Stimulated activated CD4-positive, alpha-beta T cell treated with anti-CD3 and anti-CD28 coated beads, Interleukin-15, amount 100 ng/mL, for 24 hours (primary cell): ENCODE measurements at regions not wholly inside any gene's neighbourhood (a gene's known extent, or its start where the extent isn't known, plus 50 kb on each side); places are given as distances from the start of the nearest gene placed in this dataset.

Source experiments
- DNase-seq: peaks from one replicate; pipeline ENCODE4 v3.0.0-alpha.2; 2020

- DNase-seq: no peak
Measured at GRCh38 chr6:21524201-21524600, 69.3 kb upstream of the SOX4 start.

GRCh38 chr6:21526974-21527373 lies 66.6 kb upstream of the SOX4 start:
- DNase-seq: no peak

- no peak for DNase-seq
Measured at GRCh38 chr6:21527731-21528130, 65.8 kb upstream of the SOX4 start.

- no peak for DNase-seq
Measured at GRCh38 chr6:21529431-21529830, 64.1 kb upstream of the SOX4 start.

- no peak for DNase-seq
Measured at GRCh38 chr6:21531393-21531792, 62.2 kb upstream of the SOX4 start.

- DNase-seq: no peak
Measured at GRCh38 chr6:21533678-21534077, 59.9 kb upstream of the SOX4 start.

DNA sequence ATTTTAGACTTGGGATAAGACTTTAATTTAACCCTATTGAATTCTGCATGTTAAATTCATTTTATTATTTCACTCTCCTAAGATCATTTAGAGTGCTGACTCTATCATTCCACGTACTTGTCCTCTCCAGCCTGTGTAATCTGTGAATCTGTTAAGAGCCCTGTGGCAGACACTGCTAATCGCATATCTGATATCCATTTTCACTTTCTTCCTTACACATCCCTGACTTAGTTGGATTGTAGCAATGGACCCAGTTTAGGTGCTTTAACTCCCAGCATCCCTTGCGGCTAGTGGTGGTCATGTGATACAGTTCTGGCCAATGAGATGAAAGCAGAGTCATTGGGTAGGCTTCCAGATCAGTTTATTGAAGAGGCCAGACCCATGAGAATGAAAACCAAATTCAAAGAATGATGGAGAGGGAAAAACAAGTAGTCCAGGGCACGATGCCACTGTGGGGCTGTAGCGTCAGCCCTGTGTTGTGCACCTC lies 57.2 kb upstream of the SOX4 start:
- no peak for DNase-seq

DNA sequence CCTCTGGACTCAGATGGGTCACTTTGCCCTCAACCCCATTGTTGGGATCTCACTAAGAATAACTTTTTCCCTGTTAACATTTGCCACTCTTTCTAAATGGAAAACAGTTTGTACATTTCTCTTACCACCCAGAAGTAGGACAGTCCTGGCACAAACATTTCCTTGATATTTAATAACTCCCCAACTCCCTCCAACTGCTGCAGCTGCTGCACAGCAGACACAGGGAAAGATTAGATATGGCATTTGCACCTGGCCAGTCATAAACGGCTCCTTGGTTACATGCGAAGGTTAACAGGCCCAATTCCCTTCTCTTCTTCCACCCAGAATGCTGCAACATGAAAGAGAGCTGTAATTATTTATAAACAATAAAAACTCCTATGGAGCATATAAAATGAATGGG lies 55.9 kb upstream of the SOX4 start:
- DNase-seq: no peak

DNA sequence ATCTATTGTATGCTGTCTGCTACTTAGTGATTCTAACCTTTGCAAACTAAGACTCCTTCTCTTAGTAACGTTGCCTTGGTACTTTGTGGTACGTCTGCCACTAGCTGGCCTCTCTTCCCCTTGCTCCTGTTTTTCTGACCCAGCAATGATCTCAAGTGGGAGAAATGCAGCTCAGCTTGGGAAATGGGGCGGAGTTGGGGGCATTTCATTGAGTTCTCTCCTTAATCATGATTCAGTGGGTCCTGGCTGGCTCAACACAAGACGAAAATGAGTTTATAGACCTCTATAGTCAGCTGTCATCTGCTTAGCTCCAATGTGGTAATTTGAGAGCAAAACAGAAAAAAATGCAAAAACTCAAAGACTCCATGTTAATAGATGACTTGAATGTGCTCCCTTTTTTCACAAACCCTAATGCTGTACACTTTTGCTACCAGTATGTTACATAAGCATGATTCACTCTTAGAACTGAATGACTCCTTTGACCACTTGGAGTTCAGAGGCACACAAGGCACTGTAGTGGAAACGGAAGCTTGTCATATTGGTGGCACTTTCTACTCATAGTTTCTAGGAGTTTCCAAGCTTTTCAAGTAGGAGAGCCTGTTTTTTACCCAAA lies 55.3 kb upstream of the SOX4 start:
- no peak for DNase-seq

DNA sequence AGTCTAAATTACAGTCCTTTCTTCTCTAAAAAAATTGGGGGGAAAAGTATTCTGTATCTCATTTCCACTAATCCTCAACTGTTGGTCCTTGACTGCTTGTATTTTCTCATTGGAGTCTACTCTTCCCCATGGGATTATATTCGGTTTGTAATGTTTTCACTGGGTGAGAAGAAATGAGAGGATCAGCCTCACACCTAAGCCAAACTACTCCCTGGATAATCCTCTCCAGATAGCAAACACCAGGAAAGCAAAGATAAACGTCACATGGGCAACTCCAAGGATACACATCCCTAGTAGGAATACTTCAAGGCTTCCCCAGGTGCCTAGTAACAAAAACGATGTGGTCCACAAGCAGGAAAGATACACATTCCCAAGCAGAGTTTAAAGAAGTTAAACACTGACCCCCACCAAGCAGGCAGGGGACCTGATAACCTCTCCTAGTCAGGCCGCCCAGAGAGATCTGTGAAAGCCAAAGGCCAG lies 53.9 kb upstream of the SOX4 start:
- no peak for DNase-seq
